Cardiac muscle cell (in vitro differentiated cells and primary cell): ENCODE measurements at regions not wholly inside any gene's neighbourhood (a gene's known extent, or its start where the extent isn't known, plus 50 kb on each side); places are given as distances from the start of the nearest gene placed in this dataset.

Experiments
- DNase-seq, 2 donors: peaks; one replicate each; pipeline versions ENCODE4 v3.0.0 to v3.0.0-alpha.2; 2010 to 2017; ENCODE audit warnings: low read depth in 1 of 2, low spot score in 1 of 2
- H3K27ac ChIP-seq: fragments of 200-600 bp; sonication (generic); 2 replicates; pipeline ENCODE4 v1.5.1; 2016
- H3K27me3 ChIP-seq: fragments of 200-600 bp; sonication (generic); 2 replicates; pipeline ENCODE4 v1.6.0; 2016; ENCODE audit warnings: control low read depth
- H3K36me3 ChIP-seq: fragments of 200-600 bp; sonication (generic); 2 replicates; pipeline ENCODE4 v1.5.1; 2016; ENCODE audit warnings: control low read depth
- H3K4me1 ChIP-seq: fragments of 200-600 bp; sonication (generic); 2 replicates; pipeline ENCODE4 v1.8.1; 2017; ENCODE audit warnings: low read depth, mild to moderate bottlenecking, mixed run types
- H3K4me3 ChIP-seq: fragments of 200-600 bp; sonication (generic); 2 replicates; pipeline ENCODE4 v1.5.1; 2016; ENCODE audit warnings: mild to moderate bottlenecking
- H3K9me3 ChIP-seq: fragments of 200-600 bp; sonication (generic); 2 replicates; pipeline ENCODE4 v1.5.1; 2017; ENCODE audit warnings: low read depth, mild to moderate bottlenecking, control low read depth
- CTCF ChIP-seq: IDR thresholded peaks from 2 replicates; pipeline ENCODE4 v1.5.1; 2012; ENCODE audit warnings: low read depth, mild to moderate bottlenecking, low read length

GRCh38 chr11:116124922-116125714 lies 620.9 kb upstream of the CADM1 start:
- Histone ChIP-seq H3K27ac (no peak overlapping the region), H3K9me3 (no peaks in the 10 kb centered on the region), H3K36me3 (no peaks in the 10 kb centered on the region), H3K4me1 (no peaks in the 10 kb centered on the region), H3K4me3 (no peak overlapping the region), H3K27me3 (no peaks in the 10 kb centered on the region)
- TF ChIP-seq CTCF: no peak
- DNase-seq: no peak

- H3K27me3 ChIP-seq: no peaks in the 10 kb centered on the region
- H3K4me1 ChIP-seq: no peaks in the 10 kb centered on the region
- no peak for DNase-seq
- TF ChIP-seq CTCF: no peak
- no peaks in the 10 kb centered on the region for H3K9me3 ChIP-seq
- H3K36me3 ChIP-seq: no peaks in the 10 kb centered on the region
- no peak overlapping the region for H3K4me3 ChIP-seq
- H3K27ac ChIP-seq: no peak overlapping the region
Observed at GRCh38 chr11:116123739-116124138, 619.5 kb upstream of the CADM1 start.

GRCh38 chr11:116122697-116123472 lies 618.7 kb upstream of the CADM1 start:
- Histone ChIP-seq H3K27me3 (no peaks in the 10 kb centered on the region), H3K9me3 (no peaks in the 10 kb centered on the region), H3K27ac (no peak overlapping the region), H3K4me3 (no peak overlapping the region), H3K36me3 (no peaks in the 10 kb centered on the region), H3K4me1 (no peaks in the 10 kb centered on the region)
- no peak for TF ChIP-seq CTCF
- no peak for DNase-seq

GRCh38 chr11:116119158-116119557 lies 614.9 kb upstream of the CADM1 start:
- no peak for DNase-seq
- no peak overlapping the region for H3K27ac ChIP-seq
- no peaks in the 10 kb centered on the region for H3K4me1 ChIP-seq
- H3K27me3 ChIP-seq: no peaks in the 10 kb centered on the region
- H3K36me3 ChIP-seq: no peaks in the 10 kb centered on the region
- TF ChIP-seq CTCF: no peak
- H3K4me3 ChIP-seq: no peak overlapping the region
- H3K9me3 ChIP-seq: no peaks in the 10 kb centered on the region

GRCh38 chr11:116118138-116118470 lies 613.9 kb upstream of the CADM1 start:
- no peak overlapping the region for H3K27ac ChIP-seq
- DNase-seq: no peak
- H3K9me3 ChIP-seq: no peaks in the 10 kb centered on the region
- no peaks in the 10 kb centered on the region for H3K27me3 ChIP-seq
- no peaks in the 10 kb centered on the region for H3K36me3 ChIP-seq
- TF ChIP-seq CTCF: no peak
- no peaks in the 10 kb centered on the region for H3K4me1 ChIP-seq
- no peak overlapping the region for H3K4me3 ChIP-seq
